ENCODE measurements at regions not wholly inside any gene's neighbourhood (a gene's known extent, or its start where the extent isn't known, plus 50 kb on each side); places are given as distances from the start of the nearest gene placed in this dataset.

GRCh38 chr6:16001158-16001557 is 127.7 kb upstream of the MYLIP start:
- ChIA-PET POLR2A (no interaction called here), CTCF (no interaction called here)
- Histone ChIP-seq H3K4me3 (no peak overlapping the region), H3K4me1 (no peaks in the 10 kb centered on the region), H3K9me3 (no peaks in the 10 kb centered on the region), H3K4me2 (no peak overlapping the region), H3K27ac (no peak overlapping the region)
- WGBS (ENCODE audit: missing lambda C conversion rate) = 74% methylated on average over 5 of the region's 5 CpGs
- FAIRE-seq = no peak
- TF ChIP-seq HEYL (CRISPR knock-in tag; IDR thresholded peaks at IDR 0.05) = no peak
- TF ChIP-seq POLR2AphosphoS2 (conservative IDR thresholded peaks at IDR 0.05; ENCODE audit: low read length) = no peak
- DNase-seq (ENCODE audit: low read depth in 1 of 2, low spot score in 1 of 2) = no peak
- no peak for ATAC-seq

GRCh38 chr6:15999201-15999600 is 129.7 kb upstream of the MYLIP start:
- 45% methylated on average over 4 of the region's 4 CpGs for WGBS (ENCODE audit: missing lambda C conversion rate)

GRCh38 chr6:15997586-15998388 is 131.1 kb upstream of the MYLIP start:
- TF ChIP-seq FOXS1 (CRISPR knock-in tag; IDR thresholded peaks at IDR 0.05) (no peak), PBX3 (IDR thresholded peaks at IDR 0.05) (no peak), POLR2A (IDR thresholded peaks at IDR 0.05; ENCODE audit: low read length) (no peak), NFE2L2 (conservative IDR thresholded peaks at IDR 0.05; ENCODE audit: low read length) (no peak), CBX2 (IDR thresholded peaks at IDR 0.05; ENCODE audit: borderline replicate concordance, low read depth) (no peak), KDM5A (IDR thresholded peaks at IDR 0.05) (no peak), RARB (CRISPR knock-in tag; IDR thresholded peaks at IDR 0.05) (no peak), TFCP2L1 (CRISPR knock-in tag; IDR thresholded peaks at IDR 0.05) (no peak), CBX8 (IDR thresholded peaks at IDR 0.05) (no peak), ESRRA (IDR thresholded peaks at IDR 0.05; ENCODE audit: borderline replicate concordance, low read length) (no peak)
- POLR2A ChIA-PET = no interaction called here
- Histone ChIP-seq H3K9me3 (no peaks in the 10 kb centered on the region), H3K4me1 (no peaks in the 10 kb centered on the region), H3K4me2 (no peak overlapping the region), H3K27ac (no peak overlapping the region), H3K4me3 (no peak overlapping the region)
- DNase-seq (ENCODE audit: low read depth in 1 of 2, low spot score in 1 of 2) (no peak), FAIRE-seq (no peak), ATAC-seq (no peak)
- CTCF ChIA-PET = no interaction called here
- WGBS (ENCODE audit: missing lambda C conversion rate) = 54% methylated on average over 6 of the region's 6 CpGs

More at GRCh38 chr6:15999201-15999600, 129.7 kb upstream of the MYLIP start:
- Histone ChIP-seq H3K4me1 (no peaks in the 10 kb centered on the region), H3K4me3 (no peak overlapping the region), H3K27ac (no peak overlapping the region), H3K9me3 (no peaks in the 10 kb centered on the region), H3K4me2 (no peak overlapping the region)
- TF ChIP-seq ESRRA (IDR thresholded peaks at IDR 0.05; ENCODE audit: borderline replicate concordance, low read length) = no peak
- no peak for TF ChIP-seq EHF (CRISPR knock-in tag; IDR thresholded peaks at IDR 0.05)
- no peak for TF ChIP-seq FOXS1 (CRISPR knock-in tag; IDR thresholded peaks at IDR 0.05)
- no peak for TF ChIP-seq KDM5A (IDR thresholded peaks at IDR 0.05)
- ATAC-seq (no peak), FAIRE-seq (no peak), DNase-seq (ENCODE audit: low read depth in 1 of 2, low spot score in 1 of 2) (no peak)
- CTCF ChIA-PET = no interaction called here
- POLR2A ChIA-PET = no interaction called here

GRCh38 chr6:15996030-15996429 is 132.9 kb upstream of the MYLIP start:
- H3K4me1 ChIP-seq = no peaks in the 10 kb centered on the region
- CTCF ChIA-PET = interaction anchor here (0.6 kb wide), 1 partner anchor 430 kb away, joined by 3 read pairs; no protein-coding TSS in a partner anchor
- H3K4me2 ChIP-seq = no peak overlapping the region
- FAIRE-seq (no peak), ATAC-seq (no peak), DNase-seq (ENCODE audit: low read depth in 1 of 2, low spot score in 1 of 2) (no peak)
- no peaks in the 10 kb centered on the region for H3K9me3 ChIP-seq
- TF ChIP-seq TP53 (CRISPR knock-in tag; IDR thresholded peaks at IDR 0.05) = no peak
- no peak for TF ChIP-seq HES2 (IDR thresholded peaks at IDR 0.05)
- no peak for TF ChIP-seq CBX8 (IDR thresholded peaks at IDR 0.05)
- TF ChIP-seq CHD2 (IDR thresholded peaks at IDR 0.05; ENCODE audit: low read length, partially characterized antibody) = no peak
- TF ChIP-seq SREBF2 (IDR thresholded peaks at IDR 0.05) = no peak
- H3K27ac ChIP-seq = no peak overlapping the region
- WGBS (ENCODE audit: missing lambda C conversion rate) = 32% methylated on average over 2 of the region's 2 CpGs
- POLR2A ChIA-PET = no interaction called here
- no peak overlapping the region for H3K4me3 ChIP-seq

GRCh38 chr6:15995493-15995892 is 133.4 kb upstream of the MYLIP start:
- ATAC-seq = no peak
- ChIA-PET POLR2A (no interaction called here), CTCF (interaction anchor here (0.6 kb wide), 1 partner anchor 429 kb away, joined by 3 read pairs; no protein-coding TSS in a partner anchor)
- no peak overlapping the region for H3K27ac ChIP-seq
- DNase-seq (ENCODE audit: low read depth in 1 of 2, low spot score in 1 of 2) = no peak
- no peaks in the 10 kb centered on the region for H3K9me3 ChIP-seq
- no peak overlapping the region for H3K4me2 ChIP-seq
- 77% methylated on average over 2 of the region's 2 CpGs for WGBS (ENCODE audit: missing lambda C conversion rate)
- FAIRE-seq = no peak
- H3K4me1 ChIP-seq = no peaks in the 10 kb centered on the region
- H3K4me3 ChIP-seq = no peak overlapping the region
- TF ChIP-seq CTCF (IDR thresholded peaks at IDR 0.05) (no peak), USF2 (IDR thresholded peaks at IDR 0.05) (no peak), NPAS2 (CRISPR knock-in tag; IDR thresholded peaks at IDR 0.05; ENCODE audit: borderline replicate concordance) (no peak), HMGXB4 (CRISPR knock-in tag; IDR thresholded peaks at IDR 0.05; ENCODE audit: borderline replicate concordance) (no peak), GATA3 (IDR thresholded peaks at IDR 0.05; ENCODE audit: borderline replicate concordance) (no peak)

Measured in A549 (cell line).